GM19023 (cell line): ENCODE measurements at regions not wholly inside any gene's neighbourhood (a gene's known extent, or its start where the extent isn't known, plus 50 kb on each side); places are given as distances from the start of the nearest gene placed in this dataset.
A peak's percentile ranks its signal among the peaks of the same experiment; 100 is the strongest.

Source experiments
- ATAC-seq: cut with Tn5 transposase; IDR thresholded peaks from one replicate; pipeline ENCODE4 v1.9.1; 2021; ENCODE audit warnings: mild to moderate bottlenecking, moderate library complexity; ENCODE audit not compliant: unreplicated experiment

DNA sequence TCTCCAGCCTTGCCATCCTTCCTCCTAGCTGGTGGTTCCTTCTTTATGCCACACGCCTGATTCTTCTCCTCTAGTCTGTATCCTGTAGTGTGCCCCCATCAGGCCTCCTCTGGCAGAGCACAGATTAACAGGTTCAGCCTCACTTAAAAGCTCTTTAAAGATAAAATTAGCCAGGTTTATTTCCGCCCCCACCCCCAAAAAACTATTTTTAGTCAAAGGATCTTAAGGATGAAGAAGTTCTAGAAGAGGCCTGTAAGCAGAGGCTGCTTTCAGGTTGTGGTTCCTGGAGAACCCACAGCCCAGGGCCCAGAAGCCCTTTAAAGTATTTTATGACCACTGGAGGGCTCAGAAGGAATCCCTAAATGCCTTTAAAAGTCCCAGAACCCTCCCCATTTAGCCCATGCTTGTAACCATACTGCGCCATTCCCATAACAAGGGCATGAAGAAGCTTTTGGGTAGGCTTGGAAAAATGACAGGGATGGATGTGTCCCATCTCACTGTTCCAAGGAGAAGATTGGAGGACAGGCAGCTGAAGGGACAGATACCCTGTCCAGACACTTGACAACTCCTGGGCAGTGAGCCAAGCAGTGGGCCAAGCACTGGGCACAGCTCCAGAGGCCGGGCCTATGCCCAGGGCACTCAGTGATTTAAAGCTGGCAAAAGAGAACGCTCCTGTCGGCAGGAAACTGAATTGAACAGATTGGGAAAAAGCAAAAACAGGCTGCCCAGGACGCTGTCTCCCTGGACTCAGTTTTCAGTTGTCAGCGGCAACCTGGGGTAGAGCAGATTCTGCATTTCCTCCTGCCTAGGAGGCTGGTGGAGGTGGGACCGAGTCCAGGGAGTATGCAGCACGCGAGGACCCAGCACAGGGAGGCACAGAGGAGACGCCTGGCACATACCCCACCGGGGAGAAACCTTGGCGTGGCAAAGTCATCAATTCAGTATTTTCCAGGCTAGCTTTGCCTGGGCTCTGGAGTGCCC is 106.3 kb upstream of the SSBP2 start:
- no peak for ATAC-seq

DNA sequence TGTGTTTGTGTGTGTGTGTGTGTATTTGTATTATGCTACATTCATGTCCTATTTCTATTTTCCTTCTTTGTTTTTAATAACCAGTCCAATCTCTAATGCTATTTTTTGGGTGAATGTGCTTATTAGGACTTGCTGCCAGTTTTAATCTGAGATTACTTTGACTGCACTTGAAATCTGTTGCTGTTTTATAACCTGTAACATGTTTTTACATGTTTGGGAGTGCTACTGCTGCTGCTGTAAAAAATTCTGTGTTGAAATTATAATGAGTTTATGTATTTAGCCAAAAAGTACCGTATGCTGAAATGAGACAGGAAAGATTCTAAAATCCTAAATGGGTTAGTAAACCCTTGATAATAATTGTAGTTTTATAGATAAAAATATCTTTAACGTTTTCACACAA is 104.7 kb upstream of the SSBP2 start:
- ATAC-seq: no peak

GRCh38 chr5:81854915-81855314 is 104.0 kb upstream of the SSBP2 start:
- ATAC-seq: no peak

GRCh38 chr5:81854485-81854884 is 103.6 kb upstream of the SSBP2 start:
- no peak for ATAC-seq

DNA sequence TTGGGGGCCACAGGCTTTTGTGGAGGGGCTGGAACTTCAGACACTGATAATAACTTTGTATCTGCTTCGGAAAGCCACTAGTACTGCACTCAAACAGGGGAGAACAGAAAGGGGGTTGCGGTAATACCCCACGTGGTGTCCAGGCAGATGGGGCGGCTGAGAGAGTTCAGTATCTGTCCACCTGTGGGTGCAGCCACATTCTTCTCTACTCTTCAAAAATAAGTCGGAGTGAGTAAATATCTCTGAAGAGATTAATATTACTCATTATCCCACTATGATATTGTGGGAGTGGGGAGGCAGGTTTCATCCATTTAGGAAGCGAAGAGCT is 102.1 kb upstream of the SSBP2 start:
- ATAC-seq: no peak

DNA sequence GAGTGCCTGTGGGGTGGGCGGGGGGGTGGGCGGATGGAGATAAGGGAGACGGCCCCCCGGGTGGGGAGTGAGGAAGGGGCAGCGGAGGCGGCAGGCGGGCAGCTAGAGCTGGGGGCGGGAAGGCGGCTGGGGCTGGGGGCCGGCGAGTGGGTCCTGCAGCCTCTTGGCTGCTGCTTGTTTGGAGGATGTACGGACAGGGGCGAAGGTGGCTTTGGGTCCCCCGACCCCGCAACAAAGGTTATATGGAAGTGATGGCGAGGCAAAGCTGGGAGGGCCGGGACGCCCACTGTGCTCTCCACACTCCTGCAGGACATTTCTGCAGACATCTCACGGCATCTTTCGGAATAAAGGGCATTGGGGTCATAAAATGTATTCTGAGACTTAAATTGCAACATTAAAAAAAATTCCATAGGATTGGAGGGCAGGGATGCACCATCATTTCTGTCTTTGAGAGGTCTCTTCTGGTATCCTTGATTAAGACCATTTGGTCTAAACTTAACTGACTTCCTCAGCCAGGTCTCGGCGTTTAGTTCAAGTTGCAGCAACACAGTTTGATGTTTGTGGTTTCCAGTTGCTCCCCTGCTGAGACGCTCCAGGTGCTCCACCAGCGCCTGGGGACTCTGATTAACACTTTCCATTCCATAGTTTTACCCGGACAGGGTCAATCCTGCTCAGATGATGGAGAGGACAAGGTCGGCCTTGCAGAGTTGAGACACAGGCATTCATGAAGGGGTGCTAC is 101.6 kb upstream of the SSBP2 start:
- no peak for ATAC-seq

DNA sequence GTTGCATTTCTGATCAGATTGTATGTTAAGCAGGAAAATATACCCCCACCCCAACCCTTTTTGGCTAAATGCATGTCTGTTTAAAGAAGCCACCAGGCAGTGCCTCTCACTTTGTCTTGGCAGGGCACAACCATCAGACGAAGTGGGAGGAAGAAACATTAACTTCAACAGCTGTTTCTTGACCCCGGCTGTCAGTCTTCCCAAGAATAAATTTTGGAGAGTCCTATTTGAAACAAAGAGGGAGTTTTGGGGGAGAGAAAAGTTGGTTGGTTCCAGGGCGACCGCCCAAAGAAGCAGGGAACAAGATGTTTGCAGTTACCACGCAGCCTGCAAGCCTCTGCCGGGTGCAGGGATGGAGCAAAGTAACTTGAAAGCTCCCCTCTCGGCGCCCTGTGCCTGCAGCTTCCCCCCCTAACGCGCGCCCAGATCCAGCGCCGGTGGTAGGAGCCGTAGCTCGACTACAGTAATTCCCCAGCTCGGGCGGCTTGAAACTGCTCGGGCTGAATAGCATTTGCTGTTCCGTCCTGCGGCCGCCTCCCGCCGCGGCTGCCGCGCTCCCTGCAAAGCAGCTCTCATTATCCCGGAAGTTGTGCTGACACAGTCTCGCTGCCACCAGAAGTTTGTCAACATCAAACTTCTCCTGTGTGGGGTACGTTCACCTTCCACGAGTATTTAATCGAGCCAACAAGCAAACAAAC is 100.7 kb upstream of the SSBP2 start:
- ATAC-seq: peak; percentile 86

GRCh38 chr5:81850501-81851357 is 99.8 kb upstream of the SSBP2 start:
- ATAC-seq: no peak

- ATAC-seq: no peak
These were observed 99.0 kb upstream of the SSBP2 start for GRCh38 chr5:81849770-81850367.

DNA sequence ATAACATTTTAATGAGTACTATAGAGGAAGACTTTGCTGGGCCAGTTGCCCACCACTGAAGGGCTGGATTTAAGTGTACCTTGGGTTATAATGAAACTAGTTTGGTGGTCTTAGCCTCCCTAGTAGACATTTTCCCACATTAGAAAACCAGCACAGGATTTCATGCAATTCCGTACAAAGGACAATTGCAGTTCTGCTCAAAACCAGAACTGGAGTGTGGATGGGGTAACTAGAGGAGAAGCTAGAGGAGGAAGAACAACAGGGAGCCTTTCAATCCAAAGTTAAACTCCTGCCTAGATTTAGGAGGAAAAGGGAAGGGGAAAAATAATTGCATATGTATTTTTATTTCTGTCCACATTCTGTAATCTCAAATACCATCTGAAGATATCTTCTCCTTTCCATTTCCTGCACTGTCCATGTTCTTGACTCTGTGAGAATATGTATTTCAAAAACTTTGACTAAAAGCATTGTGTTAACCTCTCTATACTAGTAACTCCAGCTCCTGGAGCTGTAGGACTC is 97.5 kb upstream of the SSBP2 start:
- no peak for ATAC-seq

DNA sequence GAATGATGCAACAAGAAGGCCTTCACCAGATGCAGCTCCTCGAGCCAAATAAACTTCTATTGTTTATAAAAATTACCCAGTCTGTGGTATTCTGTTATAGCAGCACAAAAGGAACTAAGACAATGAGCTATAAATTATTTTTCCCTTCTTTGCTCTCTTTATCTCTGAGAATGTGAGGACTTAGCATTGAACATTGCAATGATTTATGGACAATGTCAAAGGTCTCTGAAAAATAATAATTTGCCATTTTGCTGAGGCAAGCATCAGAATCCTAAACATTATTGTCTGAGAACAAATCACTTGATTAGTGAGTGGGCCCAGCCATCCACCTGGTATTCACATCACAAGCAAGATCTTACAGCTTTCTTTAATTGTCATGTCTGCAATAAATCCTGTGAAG is 95.4 kb upstream of the SSBP2 start:
- ATAC-seq: no peak

GRCh38 chr5:81843845-81844244 is 92.9 kb upstream of the SSBP2 start:
- no peak for ATAC-seq

- no peak for ATAC-seq
These were observed 92.0 kb upstream of the SSBP2 start for GRCh38 chr5:81842795-81843398.

- ATAC-seq: no peak
These were observed 88.1 kb upstream of the SSBP2 start for GRCh38 chr5:81839034-81839433.

GRCh38 chr5:81838307-81838906 is 87.5 kb upstream of the SSBP2 start:
- ATAC-seq: peak; percentile 81

- ATAC-seq: no peak
These were observed 86.9 kb upstream of the SSBP2 start for GRCh38 chr5:81837667-81838306.

DNA sequence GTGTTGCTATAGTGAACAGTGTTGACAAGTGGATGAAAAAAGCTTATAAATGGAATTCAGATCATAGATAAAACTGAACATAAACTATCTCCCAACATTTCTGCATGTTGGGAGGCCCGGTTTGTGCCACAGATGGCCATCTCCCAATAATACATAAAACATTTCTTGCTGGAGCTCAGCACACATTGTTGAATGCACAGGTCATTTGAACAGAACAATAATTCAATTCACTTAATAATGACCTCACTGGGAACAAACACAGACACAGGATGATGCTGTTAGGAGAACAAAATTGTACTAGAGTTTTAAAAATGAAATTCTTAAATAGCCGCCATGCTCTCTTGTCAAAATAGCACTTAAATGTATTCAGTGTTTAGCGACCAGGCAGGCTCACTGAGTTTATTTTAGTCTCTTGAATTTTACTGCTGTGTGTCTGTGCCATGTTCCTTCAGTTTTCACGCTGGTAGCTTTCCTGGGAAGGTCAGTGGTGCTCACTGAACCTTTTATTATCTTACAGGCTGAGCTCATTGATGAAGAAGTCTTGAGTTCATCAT is 85.0 kb upstream of the SSBP2 start:
- ATAC-seq: no peak

DNA sequence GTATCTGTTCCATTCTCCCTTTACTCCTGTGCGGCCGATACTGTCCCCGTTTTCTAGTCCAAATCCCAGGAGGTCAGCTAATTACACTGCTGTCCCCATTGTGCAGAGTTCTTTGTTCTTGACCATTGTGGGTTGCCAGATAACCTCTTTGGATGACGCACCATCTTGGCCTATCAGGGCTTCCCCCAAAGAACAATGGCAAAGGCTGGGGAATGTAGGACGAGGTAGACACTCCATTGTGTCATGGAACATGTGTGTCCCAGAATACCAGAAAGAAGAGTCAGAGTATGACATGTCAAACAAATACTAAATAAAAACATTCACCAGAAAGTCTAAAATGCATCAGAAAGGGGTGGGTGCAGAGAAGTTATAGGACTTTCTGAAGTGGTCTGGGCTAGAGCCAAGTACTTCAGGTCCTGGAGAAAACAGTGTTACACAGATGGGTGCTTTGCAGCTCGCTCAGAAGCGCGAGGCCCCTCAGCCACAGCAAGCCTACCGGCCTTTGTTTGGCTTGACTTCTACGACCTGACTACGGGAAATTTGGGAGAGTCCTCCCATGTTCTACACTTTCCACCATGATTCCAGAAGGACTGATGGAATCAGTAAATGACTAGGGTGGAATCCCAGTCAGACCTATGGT is 83.2 kb upstream of the SSBP2 start:
- ATAC-seq: no peak
